Endothelial cell of umbilical vein (primary cell): ENCODE measurements at regions not wholly inside any gene's neighbourhood (a gene's known extent, or its start where the extent isn't known, plus 50 kb on each side); places are given as distances from the start of the nearest gene placed in this dataset.

ENCODE experiments used
- BruUV-seq: library from RNA; stranded (reverse); fragments of 400-500 nt; replicated peaks from 2 replicates; lab custom pipeline; 2021; lab: Mats Ljungman, UMichigan
- CTCF ChIA-PET: fragments of 300-600, 350-600 bp; sonication (Branson Sonifier 250); formaldehyde crosslinking; loops from one replicate; lab custom pipeline; 2021; ENCODE audit warnings: antibody characterized with exemption, inconsistent platforms; lab: Charles Lee
- POLR2A ChIA-PET: fragments of 300-600, 350-600 bp; sonication (Branson Sonifier 250); formaldehyde crosslinking; loops from one replicate; lab custom pipeline; 2021; ENCODE audit warnings: antibody characterized with exemption, inconsistent platforms; lab: Charles Lee
- DNase-seq: peaks from one replicate; pipeline ENCODE4 v3.0.0-alpha.2; 2011; ENCODE audit warnings: low read depth, low spot score
- FAIRE-seq: peaks from 2 replicates; lab custom pipeline; 2011; peaks lifted over from hg19 to GRCh38; lab: Jason Lieb, UNC
- H2AFZ ChIP-seq: 2 replicates; pipeline ENCODE4 v1.6.0; 2012; ENCODE audit warnings: low read depth, low read length, control low read depth, inconsistent platforms
- H3K27ac ChIP-seq: 2 replicates; pipeline ENCODE4 v1.5.1; 2011; ENCODE audit warnings: low read depth, mild to moderate bottlenecking, control low read depth, low read length, moderate library complexity; ENCODE audit not compliant: insufficient read depth
- H3K27me3 ChIP-seq, 2 experiments: 2 replicates each; pipeline versions ENCODE4 v1.6.0 to v1.6.1; 2011; ENCODE audit warnings: low read length in 2 of 2, mixed read lengths in 1 of 2; ENCODE audit not compliant: control insufficient read depth in 2 of 2, insufficient read depth in 2 of 2
- H3K36me3 ChIP-seq, 2 experiments: 2 replicates in 1 of 2; 3 replicates in 1 of 2; pipeline ENCODE4 v1.5.1; 2011; ENCODE audit warnings: low read length in 2 of 2, mild to moderate bottlenecking in 1 of 2, moderate library complexity in 1 of 2; ENCODE audit not compliant: control insufficient read depth in 2 of 2, insufficient read depth in 2 of 2; ENCODE audit errors: extremely low read depth in 1 of 2
- H3K4me1 ChIP-seq: 3 replicates; pipeline ENCODE4 v1.5.1; 2011; ENCODE audit warnings: mild to moderate bottlenecking, low read length; ENCODE audit not compliant: control insufficient read depth, insufficient read depth; ENCODE audit errors: extremely low read depth
- H3K4me2 ChIP-seq: 2 replicates; pipeline ENCODE4 v1.6.1; 2011; ENCODE audit warnings: low read length, control low read depth, mixed read lengths; ENCODE audit not compliant: insufficient read depth
- H3K4me3 ChIP-seq, 3 experiments: fragments of 200-600 bp in 1 of 3; sonication (generic), shearing (Covaris generic) in 1 of 3; replicated peaks in 1 of 3; 2 replicates each; pipeline ENCODE4 v1.5.1; 2011 to 2016; ENCODE audit warnings: control low read depth in 3 of 3, low read length in 3 of 3, mild to moderate bottlenecking in 2 of 3, inconsistent platforms in 1 of 3, low read depth in 1 of 3, moderate library complexity in 1 of 3; ENCODE audit not compliant: insufficient read depth in 1 of 3
- H3K79me2 ChIP-seq: 2 replicates; pipeline ENCODE4 v1.6.0; 2012; ENCODE audit warnings: low read length, inconsistent platforms; ENCODE audit not compliant: control insufficient read depth, insufficient read depth
- H3K9ac ChIP-seq: replicated peaks from 2 replicates; pipeline ENCODE3; 2011; ENCODE audit warnings: low read length, control low read depth; ENCODE audit not compliant: insufficient read depth; ENCODE audit errors: extremely low read depth
- H3K9me1 ChIP-seq: replicated peaks from 3 replicates; pipeline ENCODE4 v1.6.0; 2011; ENCODE audit warnings: mild to moderate bottlenecking, low read length; ENCODE audit not compliant: control insufficient read depth, insufficient read depth; ENCODE audit errors: extremely low read depth
- H3K9me3 ChIP-seq: replicated peaks from 2 replicates; pipeline ENCODE4 v1.5.1; 2012; ENCODE audit warnings: low read length, inconsistent platforms; ENCODE audit not compliant: control insufficient read depth, insufficient read depth
- H4K20me1 ChIP-seq: replicated peaks from 2 replicates; pipeline ENCODE3; 2011; ENCODE audit warnings: mild to moderate bottlenecking, low read length; ENCODE audit not compliant: control insufficient read depth, insufficient read depth; ENCODE audit errors: extremely low read depth
- CTCF ChIP-seq, 2 donors: IDR thresholded peaks; 1 replicate in 1 of 2; 2 replicates in 1 of 2; pipeline ENCODE4 v1.5.1; 2011; ENCODE audit warnings: low read length in 2 of 2, mild to moderate bottlenecking in 2 of 2, moderate library complexity in 2 of 2, control low read depth in 1 of 2, inconsistent platforms in 1 of 2, low read depth in 1 of 2; ENCODE audit not compliant: insufficient read depth in 1 of 2; ENCODE audit errors: extremely low read depth in 1 of 2
- EZH2 ChIP-seq: IDR thresholded peaks from 2 replicates; pipeline ENCODE4 v1.6.1; 2012; ENCODE audit warnings: borderline replicate concordance, low read depth, mild to moderate bottlenecking, moderate library complexity, low read length, inconsistent platforms; ENCODE audit not compliant: severe bottlenecking
- FOS ChIP-seq: IDR thresholded peaks from 2 replicates; pipeline ENCODE4 v1.6.1; 2011; ENCODE audit warnings: mild to moderate bottlenecking, low read length, moderate library complexity, borderline replicate concordance; ENCODE audit not compliant: insufficient read depth
- GATA2 ChIP-seq: IDR thresholded peaks from 2 replicates; pipeline ENCODE4 v1.7.0; 2011; ENCODE audit warnings: low read depth, mild to moderate bottlenecking, moderate library complexity, mixed read lengths, low read length; ENCODE audit not compliant: insufficient read length, insufficient read depth
- JUN ChIP-seq: IDR thresholded peaks from 2 replicates; pipeline ENCODE4 v1.6.1; 2011; ENCODE audit warnings: borderline replicate concordance, low read depth; ENCODE audit not compliant: insufficient read length, insufficient read depth
- MAX ChIP-seq: IDR thresholded peaks from 2 replicates; pipeline ENCODE4 v1.6.1; 2011; ENCODE audit not compliant: insufficient read depth, insufficient read length
- MYC ChIP-seq: IDR thresholded peaks from one replicate; pipeline ENCODE4 v1.6.1; 2011; ENCODE audit warnings: mild to moderate bottlenecking, low read depth, low read length
- POLR2A ChIP-seq: IDR thresholded peaks from 2 replicates; pipeline ENCODE4 v1.6.1; 2012; ENCODE audit warnings: low read depth, mild to moderate bottlenecking, control low read depth, low read length
- POLR2AphosphoS5 ChIP-seq: IDR thresholded peaks from 2 replicates; pipeline ENCODE4 v1.6.1; 2012; ENCODE audit warnings: low read depth, mild to moderate bottlenecking, control low read depth, low read length, moderate library complexity; ENCODE audit not compliant: insufficient read depth
- dilution Hi-C: fragments of 300-500 bp; cut with MboI; formaldehyde crosslinking; loops from one replicate; pipeline ENCODE4 v1.15.0; 2019; ENCODE audit warnings: low sequenced_read_pairs; ENCODE audit not compliant: extremely low pct_ligation_motif_present
- intact Hi-C: fragments of 100-400 bp; cut with micrococcal nuclease; formaldehyde crosslinking; loops from one replicate; pipeline ENCODE4 v1.10.0; 2022

GRCh38 chr6:54770328-54770727 lies 76.2 kb upstream of the FAM83B start:
- TF ChIP-seq MAX: no peak
- no peak for TF ChIP-seq GATA2
- TF ChIP-seq POLR2A: no peak
- TF ChIP-seq EZH2: no peak
- no peak for TF ChIP-seq POLR2AphosphoS5
- no peak for TF ChIP-seq MYC
- no peak for TF ChIP-seq JUN
- no peak for TF ChIP-seq FOS
- TF ChIP-seq CTCF (IDR thresholded peaks at IDR 0.05; ENCODE audit: extremely low read depth in 1 of 2, insufficient read depth in 1 of 2, low read depth in 1 of 2, low read length in 2 of 2): no peak
- Histone ChIP-seq H3K9me3 (no peaks in the 10 kb centered on the region), H3K4me3 (no peak overlapping the region), H3K79me2 (no peaks in the 10 kb centered on the region), H2AFZ (no peak overlapping the region), H3K4me1 (no peaks in the 10 kb centered on the region), H3K27ac (no peak overlapping the region), H3K9me1 (no peaks in the 10 kb centered on the region), H3K27me3 (no peaks in the 10 kb centered on the region), H3K4me2 (no peak overlapping the region), H3K36me3 (no peaks in the 10 kb centered on the region), H3K9ac (no peak overlapping the region), H4K20me1 (no peaks in the 10 kb centered on the region)
- DNase-seq (no peak), FAIRE-seq (no peak)
- dilution Hi-C loops (no loop called here), intact Hi-C loops (no loop called here)
- BruUV-seq: no TSS peak
- ChIA-PET POLR2A (no interaction called here), CTCF (interaction anchor here (1.0 kb wide), 1 partner anchor 15 kb away, joined by 3 read pairs; no protein-coding TSS in a partner anchor)
